HAP-1 (cell line): ENCODE measurements at regions not wholly inside any gene's neighbourhood (a gene's known extent, or its start where the extent isn't known, plus 50 kb on each side); places are given as distances from the start of the nearest gene placed in this dataset.

Experiments
- DNase-seq, 2 experiments: peaks; one replicate each; pipeline ENCODE4 v3.0.0-alpha.2; 2016 to 2020; ENCODE audit warnings: low spot score in 2 of 2
- H3K27me3 ChIP-seq: fragments of 250-450 bp; sonication (Bioruptor Pico); 2 replicates; pipeline ENCODE4 v1.5.1; 2020; ENCODE audit warnings: low read depth, mild to moderate bottlenecking, moderate library complexity
- H3K36me3 ChIP-seq: fragments of 250-450 bp; sonication (Bioruptor Pico); replicated peaks from 2 replicates; pipeline ENCODE4 v1.5.1; 2020; ENCODE audit warnings: mild to moderate bottlenecking
- H3K4me1 ChIP-seq: fragments of 250-450 bp; sonication (Bioruptor Pico); 2 replicates; pipeline ENCODE4 v1.5.1; 2020; ENCODE audit warnings: mild to moderate bottlenecking
- H3K4me3 ChIP-seq: fragments of 250-450 bp; sonication (Bioruptor Pico); 2 replicates; pipeline ENCODE4 v1.5.1; 2020; ENCODE audit warnings: mild to moderate bottlenecking, moderate library complexity
- H3K9me3 ChIP-seq: fragments of 250-450 bp; sonication (Bioruptor Pico); 2 replicates; pipeline ENCODE4 v1.5.1; 2020; ENCODE audit warnings: mild to moderate bottlenecking, moderate library complexity
- in situ Hi-C: fragments of 300-500 bp; cut with MboI; formaldehyde crosslinking; loops from 3 replicates; pipeline ENCODE4 v1.14.3; 2020; ENCODE audit warnings: low sequenced_read_pairs, inconsistent platforms, mixed read lengths

DNA sequence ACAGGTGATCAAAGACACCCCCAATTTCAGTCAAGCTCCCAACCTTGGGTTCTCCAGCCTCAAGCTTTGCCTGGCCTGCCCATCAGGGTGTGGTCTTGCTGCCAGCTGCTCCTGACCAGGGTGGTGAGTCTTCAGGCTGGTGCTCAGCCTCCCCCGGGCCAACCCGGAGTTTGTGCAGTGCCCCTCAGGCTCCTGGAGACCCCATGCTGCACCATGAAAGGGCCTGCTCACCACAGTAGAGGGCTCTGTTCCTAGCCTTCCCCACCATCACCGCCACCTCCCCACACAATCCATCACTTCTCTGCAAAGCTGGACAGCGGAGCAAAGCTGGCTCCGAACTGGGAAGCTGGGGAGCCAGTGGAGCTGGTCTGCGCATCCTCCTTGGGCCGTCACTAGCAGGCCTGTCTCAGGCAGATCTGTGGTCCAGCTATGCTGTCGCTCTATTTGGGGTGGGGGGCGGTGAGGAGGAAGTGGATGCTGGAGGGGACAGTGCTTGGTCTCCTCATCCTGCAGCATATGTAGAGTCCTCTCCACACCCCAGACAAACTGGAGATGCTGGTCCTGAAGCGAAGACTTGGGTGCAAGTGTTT, 88.5 kb upstream of the RPL38 start:
- in situ Hi-C loops: no loop called here
- no peak for DNase-seq

GRCh38 chr17:74115586-74115985, 87.9 kb upstream of the RPL38 start:
- no peaks in the 10 kb centered on the region for H3K27me3 ChIP-seq
- no peak overlapping the region for H3K4me3 ChIP-seq
- in situ Hi-C loops: no loop called here
- H3K4me1 ChIP-seq: no peaks in the 10 kb centered on the region
- no peak for DNase-seq
- H3K36me3 ChIP-seq: no peaks in the 10 kb centered on the region
- no peaks in the 10 kb centered on the region for H3K9me3 ChIP-seq

More for the DNA sequence above, 88.5 kb upstream of the RPL38 start:
- no peaks in the 10 kb centered on the region for H3K27me3 ChIP-seq
- H3K4me1 ChIP-seq: no peaks in the 10 kb centered on the region
- H3K36me3 ChIP-seq: no peaks in the 10 kb centered on the region
- no peak overlapping the region for H3K4me3 ChIP-seq
- H3K9me3 ChIP-seq: no peaks in the 10 kb centered on the region

DNA sequence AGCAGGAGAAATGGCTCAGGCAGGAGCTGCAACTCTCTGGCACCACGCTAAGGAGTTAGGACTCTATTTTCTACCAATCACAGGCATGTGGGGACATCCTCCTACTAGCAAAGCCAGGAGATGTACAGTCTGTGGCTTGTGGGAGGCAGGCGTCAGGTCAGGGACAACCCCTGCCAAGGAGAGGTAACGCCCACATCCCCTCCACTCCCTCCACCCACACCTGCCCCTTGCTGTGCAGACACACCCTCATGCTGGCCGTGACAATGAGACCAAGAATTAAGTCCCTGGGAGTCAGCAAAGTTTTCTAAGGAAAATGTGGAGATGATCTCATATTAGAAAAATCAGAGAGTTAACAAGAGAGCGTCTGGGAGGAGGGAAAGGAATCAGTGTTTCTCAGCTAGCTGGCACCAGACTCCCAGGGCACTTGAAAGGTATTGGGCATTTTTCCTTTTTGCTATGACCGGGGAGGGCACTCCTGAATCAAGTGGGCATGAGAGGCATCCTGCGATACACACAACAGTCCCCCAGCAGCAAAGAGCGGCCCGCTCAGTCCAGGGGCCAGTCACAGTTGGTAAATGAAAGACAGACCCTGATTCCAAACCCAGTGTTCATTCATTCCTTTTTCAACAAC, 87.3 kb upstream of the RPL38 start:
- no peaks in the 10 kb centered on the region for H3K36me3 ChIP-seq
- no peak overlapping the region for H3K4me3 ChIP-seq
- DNase-seq: no peak
- no peaks in the 10 kb centered on the region for H3K9me3 ChIP-seq
- in situ Hi-C loops: no loop called here
- no peaks in the 10 kb centered on the region for H3K27me3 ChIP-seq
- H3K4me1 ChIP-seq: no peaks in the 10 kb centered on the region

GRCh38 chr17:74117087-74117698, 86.3 kb upstream of the RPL38 start:
- in situ Hi-C loops: no loop called here

DNA sequence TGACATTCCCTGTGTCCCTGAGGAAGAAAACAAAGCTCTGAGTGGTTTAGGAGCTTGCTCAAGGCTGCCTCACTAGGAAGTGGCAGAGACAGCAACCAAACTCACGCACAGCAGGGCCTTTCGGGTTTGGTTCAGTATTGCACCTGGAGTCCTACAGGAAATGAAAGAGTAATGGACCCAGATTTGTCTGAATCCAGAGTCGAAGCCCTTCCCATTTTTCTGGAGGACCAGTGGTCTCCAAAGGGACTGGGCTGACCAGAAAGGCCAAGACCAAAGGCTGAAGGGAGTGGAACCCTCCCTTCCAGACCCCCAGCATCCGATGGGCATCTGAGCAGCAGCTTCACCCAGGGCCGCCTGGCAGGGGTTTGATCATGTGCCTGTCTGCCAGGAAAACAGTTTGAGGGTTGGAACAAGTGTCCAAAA, 85.5 kb upstream of the RPL38 start:
- DNase-seq: no peak
- in situ Hi-C loops: no loop called here
- H3K27me3 ChIP-seq: no peaks in the 10 kb centered on the region

More at GRCh38 chr17:74117087-74117698, 86.3 kb upstream of the RPL38 start:
- no peaks in the 10 kb centered on the region for H3K9me3 ChIP-seq
- no peak for DNase-seq
- no peaks in the 10 kb centered on the region for H3K4me1 ChIP-seq
- no peaks in the 10 kb centered on the region for H3K36me3 ChIP-seq
- no peak overlapping the region for H3K4me3 ChIP-seq
- H3K27me3 ChIP-seq: no peaks in the 10 kb centered on the region

DNA sequence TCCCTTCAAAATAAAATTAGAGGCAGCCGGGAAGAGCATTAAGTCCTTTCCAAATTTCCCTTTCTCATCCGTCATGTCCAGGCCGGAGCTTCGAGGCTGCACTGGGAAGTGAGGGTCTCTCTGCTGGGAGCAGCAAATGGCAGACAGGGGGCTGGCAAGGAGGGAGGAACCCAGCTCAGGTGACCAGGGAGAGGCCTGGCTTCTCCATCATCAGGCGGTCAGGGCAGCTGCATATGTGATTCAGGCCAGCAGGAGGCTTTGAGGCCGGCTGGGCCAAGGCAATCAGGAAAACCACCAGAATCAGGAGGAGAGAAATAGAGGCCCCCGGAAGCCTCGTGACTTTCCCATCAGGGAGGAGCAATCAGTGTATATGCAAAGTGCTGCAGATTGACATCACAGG, 85.0 kb upstream of the RPL38 start:
- no peaks in the 10 kb centered on the region for H3K36me3 ChIP-seq
- no peaks in the 10 kb centered on the region for H3K9me3 ChIP-seq
- H3K4me3 ChIP-seq: no peak overlapping the region
- no peak for DNase-seq
- in situ Hi-C loops: no loop called here
- H3K4me1 ChIP-seq: no peaks in the 10 kb centered on the region
- H3K27me3 ChIP-seq: no peaks in the 10 kb centered on the region

More for the DNA sequence above, 85.5 kb upstream of the RPL38 start:
- Histone ChIP-seq H3K9me3 (no peaks in the 10 kb centered on the region), H3K36me3 (no peaks in the 10 kb centered on the region), H3K4me1 (no peaks in the 10 kb centered on the region), H3K4me3 (no peak overlapping the region)

DNA sequence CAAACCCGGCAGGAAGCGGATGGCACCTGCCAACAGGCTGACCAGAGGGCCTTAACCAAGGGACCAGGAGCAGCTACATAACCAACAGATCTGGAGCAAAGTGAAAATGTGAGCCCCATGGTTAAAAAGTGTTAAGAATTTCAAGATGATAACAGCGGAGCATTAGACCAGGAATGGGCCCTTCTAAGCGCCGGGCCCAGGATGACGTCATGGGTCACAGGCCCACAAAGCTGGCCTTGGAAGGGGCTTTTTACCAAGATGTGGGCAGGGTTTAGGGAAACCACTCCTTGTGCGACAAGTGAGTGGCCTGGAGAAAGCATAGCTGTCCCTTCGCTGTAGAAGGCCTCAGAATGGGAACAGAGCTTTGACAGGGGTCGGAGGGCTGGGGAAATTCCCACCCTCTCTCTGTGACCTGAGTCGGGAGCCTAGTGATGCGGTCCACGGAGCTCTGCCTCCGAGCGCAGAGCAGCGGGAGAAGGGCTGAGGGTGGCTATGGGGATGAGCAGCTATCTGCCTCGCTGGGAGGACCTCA, 84.4 kb upstream of the RPL38 start:
- no peak for DNase-seq
- Histone ChIP-seq H3K4me3 (no peak overlapping the region), H3K9me3 (no peaks in the 10 kb centered on the region), H3K27me3 (no peaks in the 10 kb centered on the region), H3K36me3 (no peaks in the 10 kb centered on the region), H3K4me1 (no peaks in the 10 kb centered on the region)
- in situ Hi-C loops: no loop called here

DNA sequence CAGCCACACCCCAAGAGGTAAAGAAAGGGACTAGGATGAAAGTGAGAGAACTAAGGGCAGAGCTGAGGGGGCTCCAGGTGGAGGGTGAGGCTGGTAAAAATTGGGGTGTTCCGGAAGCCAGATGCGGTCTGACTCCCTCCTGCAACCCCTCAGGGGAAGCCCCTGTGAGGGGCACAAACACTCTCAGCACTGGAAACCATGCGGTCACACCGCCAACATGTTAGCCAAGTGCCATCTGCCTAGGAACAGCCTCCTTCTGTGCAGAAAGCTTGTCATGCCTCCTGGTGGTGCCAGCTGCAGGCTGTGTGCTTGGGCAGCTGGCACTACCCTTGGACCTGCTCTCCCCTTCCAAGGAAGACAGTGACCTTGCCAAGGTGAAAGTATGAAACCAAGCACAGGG, 83.5 kb upstream of the RPL38 start:
- no peak overlapping the region for H3K4me3 ChIP-seq
- in situ Hi-C loops: no loop called here

GRCh38 chr17:74123350-74123749, 80.1 kb upstream of the RPL38 start:
- DNase-seq: no peak
- in situ Hi-C loops: no loop called here
- no peaks in the 10 kb centered on the region for H3K36me3 ChIP-seq
- H3K27me3 ChIP-seq: no peaks in the 10 kb centered on the region
- no peaks in the 10 kb centered on the region for H3K4me1 ChIP-seq
- no peak overlapping the region for H3K4me3 ChIP-seq
- no peaks in the 10 kb centered on the region for H3K9me3 ChIP-seq

More for the DNA sequence above, 83.5 kb upstream of the RPL38 start:
- Histone ChIP-seq H3K4me1 (no peaks in the 10 kb centered on the region), H3K9me3 (no peaks in the 10 kb centered on the region), H3K36me3 (no peaks in the 10 kb centered on the region), H3K27me3 (no peaks in the 10 kb centered on the region)
- no peak for DNase-seq

DNA sequence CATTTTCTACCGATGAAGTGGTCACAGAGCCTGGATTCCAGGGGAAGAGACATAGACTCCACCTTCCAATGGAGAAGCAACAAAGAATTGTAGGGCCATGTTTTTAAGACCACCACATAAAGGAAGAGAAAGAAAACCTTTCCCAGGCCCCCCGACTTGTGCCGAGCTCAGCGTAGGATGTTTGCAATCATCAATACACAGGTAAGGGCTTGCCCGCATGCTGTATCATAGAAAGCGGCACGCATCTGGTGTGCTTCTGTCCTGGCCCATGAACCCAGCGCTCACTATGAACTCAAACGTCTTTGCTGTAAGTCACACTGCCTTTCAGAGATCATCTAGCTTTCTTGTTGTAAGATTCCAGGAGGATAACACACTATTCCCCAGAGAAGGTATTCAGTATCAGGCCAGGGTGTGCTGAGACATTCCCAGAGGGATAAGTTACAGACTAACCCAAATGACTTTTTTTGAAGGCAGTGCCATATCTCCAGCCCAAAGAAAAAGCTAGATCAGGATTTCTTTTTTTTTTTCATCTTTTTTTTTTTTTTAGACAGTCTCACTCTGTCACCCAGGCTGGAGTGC, 79.5 kb upstream of the RPL38 start:
- Histone ChIP-seq H3K4me3 (no peak overlapping the region), H3K27me3 (no peaks in the 10 kb centered on the region), H3K4me1 (no peaks in the 10 kb centered on the region), H3K36me3 (no peaks in the 10 kb centered on the region), H3K9me3 (no peaks in the 10 kb centered on the region)
- no peak for DNase-seq
- in situ Hi-C loops: no loop called here

- in situ Hi-C loops: no loop called here
- H3K9me3 ChIP-seq: no peaks in the 10 kb centered on the region
- no peak overlapping the region for H3K4me3 ChIP-seq
- H3K27me3 ChIP-seq: no peaks in the 10 kb centered on the region
- DNase-seq: no peak
- no peaks in the 10 kb centered on the region for H3K36me3 ChIP-seq
- H3K4me1 ChIP-seq: no peaks in the 10 kb centered on the region
These were observed 78.3 kb upstream of the RPL38 start for GRCh38 chr17:74125156-74125555.

- Histone ChIP-seq H3K4me3 (no peak overlapping the region), H3K27me3 (no peaks in the 10 kb centered on the region), H3K4me1 (no peaks in the 10 kb centered on the region), H3K36me3 (no peaks in the 10 kb centered on the region), H3K9me3 (no peaks in the 10 kb centered on the region)
- in situ Hi-C loops: no loop called here
- no peak for DNase-seq
These were observed 77.1 kb upstream of the RPL38 start for GRCh38 chr17:74126179-74126900.

- Histone ChIP-seq H3K9me3 (no peaks in the 10 kb centered on the region), H3K36me3 (no peaks in the 10 kb centered on the region), H3K4me3 (no peak overlapping the region), H3K4me1 (no peaks in the 10 kb centered on the region), H3K27me3 (no peaks in the 10 kb centered on the region)
- in situ Hi-C loops: no loop called here
- no peak for DNase-seq
These were observed 76.5 kb upstream of the RPL38 start for GRCh38 chr17:74126959-74127358.
